ENCODE measurements at regions not wholly inside any gene's neighbourhood (a gene's known extent, or its start where the extent isn't known, plus 50 kb on each side); places are given as distances from the start of the nearest gene placed in this dataset.
"Not testable (repeated sequence)": the region's sequence is repeated elsewhere in the genome, so short reads cannot be mapped to it uniquely, and the experiment has no call there.

DNA sequence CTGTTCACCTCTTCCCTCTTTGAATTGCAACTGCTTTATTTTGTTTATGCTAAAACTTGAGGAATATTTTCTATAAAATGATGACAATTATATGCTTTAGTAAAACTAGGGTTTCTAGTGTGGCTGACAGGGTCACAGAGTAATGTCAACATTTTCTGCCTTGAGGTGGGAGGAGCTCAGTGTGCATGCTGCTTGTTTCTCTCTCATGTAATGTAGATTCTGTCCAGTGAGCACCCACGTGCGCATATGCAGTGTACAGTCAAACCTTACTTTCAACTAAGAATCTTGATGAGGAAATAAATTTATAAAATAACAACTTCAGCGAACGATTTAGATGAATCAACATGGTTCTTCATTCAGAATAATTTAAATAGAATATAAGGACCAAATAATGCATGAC, 603.9 kb downstream of the PCDH17 start:
- no peak for DNase-seq

DNA sequence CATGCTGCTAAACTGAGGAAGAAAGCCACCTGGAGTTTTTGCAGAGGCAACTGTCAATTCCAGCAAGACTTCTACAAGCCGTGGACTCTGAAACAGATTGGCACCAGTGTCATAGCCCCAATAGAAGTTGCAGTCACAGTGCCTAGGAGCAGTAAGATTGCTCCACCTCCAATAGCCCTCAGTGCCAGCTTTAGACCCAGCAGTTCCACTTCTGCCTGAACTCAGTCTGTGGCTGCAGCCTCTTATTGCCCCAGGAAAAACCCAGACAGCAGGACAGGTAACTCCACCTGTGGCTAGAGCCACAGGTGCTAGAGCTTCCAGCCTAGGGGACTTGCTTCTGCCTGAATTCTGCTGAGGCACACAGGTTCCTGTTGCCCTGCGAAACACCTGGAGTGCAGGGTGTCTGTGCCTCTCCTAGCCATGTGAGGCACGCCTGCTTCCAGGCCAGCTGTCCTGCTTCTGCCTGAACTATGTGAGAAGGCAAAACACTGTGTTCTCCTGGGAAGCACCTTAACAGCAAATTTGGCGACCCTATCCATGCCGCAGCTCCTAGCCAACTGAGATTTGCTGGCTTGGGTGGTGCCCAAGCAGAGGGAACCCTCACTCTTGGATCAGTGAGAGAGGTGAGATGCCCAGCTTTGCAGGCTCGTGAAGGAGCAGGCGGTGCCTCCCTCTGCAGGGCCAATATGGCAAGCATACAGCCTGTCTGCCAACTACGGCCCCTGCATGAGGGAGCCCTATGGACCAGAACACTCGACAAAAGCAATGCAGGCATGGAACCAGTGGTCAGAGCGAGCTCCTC, 607.6 kb downstream of the PCDH17 start:
- no peak for DNase-seq

DNA sequence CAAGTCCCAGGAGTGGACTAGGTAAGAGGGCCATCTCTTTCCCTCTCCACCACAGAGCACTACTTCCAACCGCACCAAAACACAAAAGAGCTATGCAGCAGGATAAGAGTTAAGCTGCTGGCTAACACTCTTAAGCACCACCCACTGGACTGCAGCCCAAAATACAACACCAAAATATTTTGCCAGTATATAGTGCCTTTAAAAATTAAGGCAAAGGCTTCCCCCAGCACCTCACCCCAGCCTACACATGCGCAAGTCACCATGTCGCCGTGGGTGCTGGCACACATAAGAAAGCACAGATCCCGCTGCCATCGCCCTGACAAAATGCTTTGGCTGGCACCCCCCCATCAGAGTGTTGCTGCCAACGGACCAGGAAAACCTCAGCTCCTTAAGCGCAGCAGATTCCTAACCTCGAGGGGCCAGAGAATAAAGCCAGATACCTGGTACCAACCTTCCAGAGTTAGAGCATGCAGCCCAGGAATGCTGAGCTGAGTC, 608.3 kb downstream of the PCDH17 start:
- no peak for DNase-seq

DNA sequence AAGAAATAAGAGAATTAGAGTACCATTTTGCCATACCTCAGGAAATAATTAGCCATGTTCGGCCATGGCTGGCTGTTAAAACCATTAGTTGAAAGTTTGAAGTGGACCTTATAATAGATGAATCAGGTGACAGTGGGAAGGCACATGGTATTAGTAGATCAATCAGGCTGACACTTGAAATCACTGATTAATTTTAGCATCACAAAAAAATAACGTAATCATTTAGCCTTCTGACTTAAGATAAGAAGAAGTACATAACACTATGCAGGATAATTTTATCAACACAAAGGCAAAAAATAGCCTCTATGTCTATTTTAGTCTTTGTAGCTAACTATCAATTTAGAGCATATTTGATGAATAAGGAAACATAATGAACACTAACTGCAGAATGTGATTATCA, 615.5 kb downstream of the PCDH17 start:
- DNase-seq: no peak

DNA sequence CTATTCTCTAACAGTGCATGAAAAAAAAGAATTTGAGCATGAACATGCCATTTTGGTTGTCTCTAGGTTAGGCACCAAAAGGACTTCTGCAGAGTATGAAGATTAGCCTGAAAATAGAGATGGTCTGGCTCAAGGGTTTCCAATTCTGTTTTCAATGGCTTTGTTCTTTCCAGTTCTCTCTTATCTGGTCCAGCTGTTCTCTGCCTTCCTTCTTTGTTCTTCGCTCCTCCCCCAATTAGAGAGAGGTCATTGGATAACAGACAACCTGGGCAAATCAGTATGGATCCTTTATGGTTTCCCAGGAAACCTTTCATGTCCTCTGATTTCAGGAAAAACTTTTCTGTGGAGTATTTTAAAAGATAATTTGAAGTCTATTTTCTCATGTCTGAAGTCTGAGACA, 623.4 kb downstream of the PCDH17 start:
- DNase-seq: no peak

DNA sequence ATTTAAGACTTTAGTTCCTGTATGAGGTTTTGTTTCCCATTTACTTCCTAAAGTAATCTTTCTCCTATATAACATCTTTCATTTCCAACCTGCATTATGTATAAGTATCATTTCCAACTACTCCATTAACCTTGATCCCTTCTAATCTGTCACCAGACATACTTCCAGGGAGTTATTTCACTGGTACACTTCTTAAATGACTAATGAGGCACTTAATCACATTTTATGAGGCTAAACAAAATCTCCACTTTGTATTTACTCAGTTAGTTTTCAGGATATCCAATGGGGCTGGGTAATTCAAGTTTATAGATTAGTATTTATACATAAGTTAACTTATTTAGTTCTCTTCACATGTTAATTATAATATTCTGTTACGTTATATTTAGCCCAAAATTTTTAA, 634.7 kb downstream of the PCDH17 start:
- DNase-seq: no peak

DNA sequence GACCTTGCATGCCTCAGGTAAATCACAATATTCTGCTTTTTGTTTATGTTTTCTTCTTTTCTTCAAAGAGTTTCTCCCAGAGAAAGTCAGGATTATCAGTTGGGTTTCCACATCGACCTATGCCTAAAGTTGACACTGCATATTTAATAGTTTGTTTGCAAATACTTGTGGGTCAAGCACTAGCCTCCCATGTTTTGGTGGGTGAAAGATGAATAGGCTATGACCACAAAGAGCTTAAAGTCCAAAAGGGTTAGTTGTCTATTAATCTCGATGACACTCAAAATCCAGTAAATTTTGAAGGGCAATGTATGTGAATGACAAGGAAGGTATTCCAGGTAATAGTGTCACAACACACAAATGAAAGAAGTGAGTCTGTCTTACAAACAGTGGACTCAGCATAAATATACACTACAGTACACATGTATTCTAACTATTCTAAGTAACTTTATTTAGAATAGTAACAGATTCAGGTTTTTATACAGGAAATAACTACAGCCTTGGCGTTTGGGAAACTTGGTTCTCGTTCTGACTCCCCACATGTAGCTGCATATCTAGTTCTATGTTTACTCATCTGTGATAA, 667.1 kb downstream of the PCDH17 start:
- no peak for DNase-seq

DNA sequence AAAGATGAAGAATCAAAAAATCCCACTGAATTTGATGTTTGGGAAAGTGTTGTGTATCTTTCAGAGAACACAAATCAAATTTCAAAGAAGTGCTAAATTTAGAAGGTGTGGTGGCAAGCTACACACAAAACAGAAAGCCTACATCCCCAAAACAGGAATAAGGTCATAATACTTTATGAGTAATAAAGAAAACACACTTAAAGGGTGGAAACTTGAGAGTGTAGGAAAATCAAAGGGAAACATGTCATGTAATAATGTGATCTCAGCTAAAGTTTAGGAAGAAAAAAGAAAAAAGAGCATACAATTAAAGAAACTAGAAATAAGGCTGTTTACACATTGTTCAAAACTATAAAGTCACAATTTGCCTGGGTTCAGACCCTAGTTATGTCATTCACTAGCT, 668.7 kb downstream of the PCDH17 start:
- DNase-seq: no peak

DNA sequence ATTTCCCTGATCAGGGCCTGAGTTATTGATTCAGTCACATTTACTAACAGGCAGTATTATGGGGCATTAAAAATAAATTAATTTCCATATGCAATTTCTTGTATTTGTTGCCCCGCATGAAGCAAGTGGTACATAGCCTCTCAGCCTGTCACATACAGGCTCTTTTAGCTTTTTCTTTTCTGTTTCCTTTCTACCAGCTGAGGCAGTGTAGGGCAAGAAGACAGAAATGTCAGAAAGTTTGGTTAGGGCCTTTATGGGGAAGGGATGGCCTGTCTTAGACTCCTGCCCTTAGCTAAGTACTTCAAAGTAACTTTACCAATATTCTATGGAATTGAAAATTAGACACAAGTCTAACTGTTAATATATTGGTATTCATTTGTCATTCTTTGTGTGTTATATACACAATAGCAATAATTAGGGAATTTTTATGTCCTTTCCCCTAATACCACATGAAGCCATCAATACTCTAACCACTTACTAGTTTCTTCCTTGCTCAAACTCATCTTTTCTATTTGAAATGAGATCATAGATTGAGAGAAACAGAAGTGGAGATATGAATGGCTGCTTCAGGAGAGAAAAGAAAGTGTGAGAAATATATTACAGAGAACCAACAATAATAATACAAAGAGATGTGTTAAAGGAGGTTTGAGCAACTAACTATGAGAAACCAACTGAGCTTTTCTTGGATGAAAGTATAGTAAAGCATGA, 669.6 kb downstream of the PCDH17 start:
- no peak for DNase-seq

DNA sequence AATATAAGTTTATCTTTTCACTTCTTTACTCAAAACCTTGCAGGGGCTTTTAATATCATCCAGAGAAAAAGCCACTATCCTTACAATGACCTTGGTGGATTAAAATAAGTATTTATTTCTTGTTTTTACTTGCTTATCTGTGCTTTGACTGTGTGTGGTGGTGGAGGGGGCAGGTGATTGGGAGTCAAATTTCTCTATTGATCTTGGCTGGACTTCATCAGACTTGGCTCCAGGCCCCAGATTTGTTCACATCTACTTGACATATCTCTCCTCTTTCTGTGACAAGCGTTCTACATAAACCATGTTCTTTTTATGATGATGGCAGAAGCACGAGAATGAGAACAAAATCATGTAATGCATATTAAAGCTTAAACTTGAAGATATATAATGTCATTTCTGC, 670.8 kb downstream of the PCDH17 start:
- no peak for DNase-seq

DNA sequence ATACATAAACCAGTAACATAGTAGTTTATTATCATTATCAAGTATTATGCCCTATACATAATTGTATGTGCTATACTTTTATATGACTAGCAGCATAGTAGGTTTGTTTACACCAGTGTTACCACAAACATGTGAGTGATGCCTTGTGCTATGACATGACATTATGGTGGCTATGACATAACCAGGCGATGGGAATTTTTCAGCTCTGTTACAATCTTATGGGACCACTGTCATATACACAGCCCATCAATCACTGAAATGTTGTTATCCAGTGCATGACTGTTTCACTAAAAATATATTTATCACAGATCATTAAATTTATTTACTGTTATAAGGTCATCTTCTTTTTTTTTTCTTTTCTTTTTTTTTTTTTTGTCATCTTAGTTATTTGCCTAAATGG, 674.5 kb downstream of the PCDH17 start:
- no peak for DNase-seq

DNA sequence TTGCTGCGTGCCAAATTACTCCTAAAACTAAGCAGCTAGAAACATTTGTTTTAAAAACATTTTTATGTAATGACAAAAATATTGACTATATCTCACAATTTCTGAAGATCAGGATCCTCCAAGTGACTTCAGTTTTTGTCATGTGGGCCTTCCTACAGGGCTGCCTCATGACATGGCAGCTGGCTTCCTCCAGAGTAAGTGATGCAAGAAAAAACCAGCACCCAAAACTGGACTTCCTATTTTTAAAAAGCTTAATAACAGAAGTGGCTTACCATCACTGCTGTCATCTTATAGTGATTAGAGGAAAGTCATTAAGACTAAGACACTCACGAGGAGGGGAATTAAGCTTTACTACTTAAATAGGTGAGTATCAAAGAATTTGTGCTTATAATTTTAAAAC, 681.7 kb downstream of the PCDH17 start:
- DNase-seq: no peak

DNA sequence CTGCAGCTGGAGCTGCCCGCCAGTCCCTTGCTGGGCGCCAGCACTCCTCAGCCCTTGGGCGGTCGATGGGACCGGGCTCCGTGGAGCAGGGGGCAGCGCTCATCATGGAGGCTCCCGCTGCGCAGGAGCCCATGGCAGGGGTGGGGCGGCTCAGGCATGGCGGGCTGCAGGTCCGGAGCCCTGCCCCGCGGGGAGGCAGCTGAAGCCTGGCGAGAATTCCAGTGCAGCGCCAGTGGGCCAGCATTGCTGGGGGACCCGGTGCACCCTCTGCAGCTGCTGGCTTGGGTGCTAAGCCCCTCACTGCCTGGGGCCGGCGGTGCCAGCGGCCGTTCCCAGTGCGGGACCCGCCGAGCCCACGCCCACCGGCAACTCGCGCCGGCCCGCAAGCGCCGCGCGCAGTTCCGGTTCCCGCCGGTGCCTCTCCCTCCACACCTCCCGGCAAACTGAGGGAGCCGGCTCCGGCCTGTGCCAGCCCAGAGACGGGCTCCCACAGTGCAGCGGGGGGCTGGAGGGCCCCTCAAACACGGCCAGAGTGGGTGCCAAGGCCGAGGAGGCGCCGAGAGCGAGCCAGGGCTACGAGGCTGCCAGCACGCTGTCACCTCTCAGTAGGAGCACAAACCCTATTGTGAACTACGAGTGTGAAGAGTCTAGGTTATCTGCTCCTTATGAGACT, 687.1 kb downstream of the PCDH17 start:
- DNase-seq: no peak

DNA sequence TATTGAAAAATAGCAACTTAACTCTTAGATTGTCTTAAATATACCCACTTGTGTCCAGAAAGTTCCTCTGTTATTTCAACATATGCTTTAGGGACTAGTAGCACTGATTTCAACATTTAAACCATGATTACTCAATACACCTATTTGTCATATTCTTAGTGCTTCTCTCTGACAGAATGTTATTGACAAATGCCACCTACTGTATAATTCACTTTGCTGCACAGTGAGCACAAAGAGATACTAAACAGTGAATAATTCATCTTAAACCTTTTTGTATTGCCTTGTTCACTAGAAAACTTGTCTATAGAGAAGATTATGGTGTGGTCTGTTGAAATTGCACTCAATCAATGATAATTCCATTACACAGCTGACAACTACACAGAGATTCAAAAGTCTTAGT, 692.6 kb downstream of the PCDH17 start:
- no peak for DNase-seq

DNA sequence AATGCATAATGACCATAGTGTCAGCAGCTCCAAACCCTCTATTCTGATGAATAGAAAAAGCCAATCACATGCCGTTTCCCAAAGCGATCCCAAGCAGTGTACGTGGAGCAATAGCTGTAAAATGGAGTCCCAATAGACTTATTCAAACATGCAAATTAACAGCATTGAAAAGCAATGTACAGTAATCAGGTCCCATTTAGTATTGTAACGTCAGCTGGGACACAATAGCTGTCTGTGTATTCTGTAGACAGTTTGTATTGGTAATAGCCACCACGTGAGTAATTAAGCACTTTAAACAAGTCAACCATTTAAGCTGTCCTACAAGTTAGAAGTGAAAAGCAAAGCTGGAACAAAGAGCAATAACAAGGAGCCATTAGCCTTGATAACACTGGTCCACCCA, 698.2 kb downstream of the PCDH17 start:
- DNase-seq: no peak

DNA sequence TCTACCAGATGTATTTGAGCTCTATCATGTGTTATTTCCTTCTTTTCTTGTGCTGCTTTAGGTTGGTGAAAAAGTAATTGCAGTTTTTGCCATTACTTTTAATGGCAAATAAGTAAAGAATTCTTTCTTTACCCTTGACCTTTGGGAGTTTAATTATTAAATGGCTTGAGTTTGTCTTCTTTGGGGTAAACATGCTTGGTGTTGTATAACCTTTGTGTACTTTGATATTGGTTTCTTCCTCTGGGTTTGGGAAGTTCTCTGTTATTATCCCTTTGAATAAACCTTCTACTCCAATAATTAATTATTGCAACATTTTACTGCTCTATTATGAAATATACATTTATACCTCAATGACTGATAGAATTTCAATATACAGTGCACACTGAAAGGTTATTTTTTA, 709.4 kb downstream of the PCDH17 start:
- DNase-seq: no peak

DNA sequence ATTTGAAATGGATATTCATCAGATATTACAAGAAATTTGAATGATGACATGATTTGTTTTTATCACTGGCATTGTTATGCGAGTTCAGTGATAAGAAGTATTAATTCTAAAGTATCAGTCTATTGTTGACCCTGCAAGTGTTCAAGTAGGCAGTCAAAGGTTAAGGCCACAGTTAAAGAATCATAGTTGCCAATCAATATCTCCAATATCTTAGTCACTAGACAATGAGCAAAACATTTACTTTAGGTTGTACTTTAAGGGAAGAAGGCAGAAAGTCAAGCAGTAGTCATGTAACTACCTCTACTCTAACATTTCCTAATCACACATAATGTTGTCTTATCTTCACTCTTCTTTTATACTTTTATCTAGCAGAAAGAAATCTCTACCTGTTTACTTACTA, 709.8 kb downstream of the PCDH17 start:
- no peak for DNase-seq

DNA sequence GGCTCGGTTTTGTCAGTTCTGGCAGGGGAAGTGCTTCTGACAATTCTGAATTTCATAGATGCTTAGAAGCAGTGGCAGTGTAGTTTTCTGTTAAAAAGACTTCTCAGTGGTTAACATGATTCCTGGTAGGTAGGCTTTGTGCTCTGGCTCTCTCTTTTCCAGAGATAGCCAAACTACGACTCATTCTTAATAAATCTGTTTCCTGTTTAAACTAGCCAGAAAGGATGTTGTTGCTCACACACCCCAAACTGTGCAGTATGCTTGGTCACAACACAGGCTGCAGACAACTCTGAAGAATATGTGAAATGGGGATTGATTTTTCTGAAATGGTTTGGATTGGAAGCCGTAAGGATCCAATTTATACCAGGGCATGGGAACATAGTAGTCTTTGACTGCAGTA, 711.5 kb downstream of the PCDH17 start:
- DNase-seq: no peak

DNA sequence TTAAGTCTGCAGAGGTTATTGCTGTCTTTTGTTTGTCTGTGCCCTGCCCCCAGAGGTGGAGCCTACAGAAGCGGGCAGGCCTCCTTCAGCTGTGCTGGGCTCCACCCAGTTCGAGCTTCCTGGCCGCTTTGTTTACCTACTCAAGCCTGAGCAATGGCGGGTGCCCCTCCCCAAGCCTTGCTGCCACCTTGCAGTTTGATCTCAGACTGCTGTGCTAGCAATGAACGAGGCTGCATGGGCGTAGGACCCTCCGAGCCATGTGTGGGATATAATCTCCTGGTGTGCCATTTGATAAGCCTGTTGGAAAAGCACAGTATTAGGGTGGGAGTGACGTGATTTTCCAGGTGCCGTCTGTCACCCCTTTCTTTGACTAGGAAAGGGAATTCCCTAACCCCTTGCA, 720.6 kb downstream of the PCDH17 start:
- DNase-seq: not testable (repeated sequence)

DNA sequence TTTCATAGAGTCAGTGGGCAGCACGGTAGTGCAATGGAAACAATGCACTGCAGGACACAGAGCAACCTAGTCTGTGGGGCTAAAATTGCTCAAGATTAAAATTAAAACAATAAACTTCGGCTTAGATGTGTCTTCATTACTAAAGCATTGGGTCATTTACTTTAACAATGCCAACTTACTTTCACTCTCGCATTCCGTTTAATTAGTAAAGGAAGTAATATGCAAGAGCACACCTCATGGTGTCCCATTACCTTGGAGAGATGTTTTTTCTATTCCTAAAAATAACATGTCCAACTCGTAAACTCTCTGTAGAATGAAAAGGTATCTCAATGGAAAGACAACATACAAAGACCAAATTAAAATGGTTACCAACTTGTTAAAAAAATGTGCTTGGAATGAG, 738.4 kb downstream of the PCDH17 start:
- DNase-seq: no peak

DNA sequence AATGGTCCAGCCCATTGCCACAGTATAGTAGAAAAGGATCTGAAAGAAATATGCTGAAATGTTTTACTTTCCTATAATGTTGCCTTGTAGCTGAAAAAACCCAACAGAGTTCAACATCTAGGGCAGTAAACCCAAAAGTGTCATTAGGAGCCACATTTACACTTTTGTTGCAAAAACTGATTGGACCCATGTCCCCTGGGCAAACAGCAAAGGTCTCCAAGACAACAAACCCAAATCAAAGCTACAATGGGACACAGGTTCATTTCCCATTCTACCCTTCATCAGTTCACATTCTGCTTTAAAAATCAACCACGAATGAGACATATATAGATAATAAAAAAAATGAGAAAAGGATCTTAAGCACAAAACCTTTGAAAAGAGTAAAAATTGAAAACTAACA, 744.8 kb downstream of the PCDH17 start:
- no peak for DNase-seq

DNA sequence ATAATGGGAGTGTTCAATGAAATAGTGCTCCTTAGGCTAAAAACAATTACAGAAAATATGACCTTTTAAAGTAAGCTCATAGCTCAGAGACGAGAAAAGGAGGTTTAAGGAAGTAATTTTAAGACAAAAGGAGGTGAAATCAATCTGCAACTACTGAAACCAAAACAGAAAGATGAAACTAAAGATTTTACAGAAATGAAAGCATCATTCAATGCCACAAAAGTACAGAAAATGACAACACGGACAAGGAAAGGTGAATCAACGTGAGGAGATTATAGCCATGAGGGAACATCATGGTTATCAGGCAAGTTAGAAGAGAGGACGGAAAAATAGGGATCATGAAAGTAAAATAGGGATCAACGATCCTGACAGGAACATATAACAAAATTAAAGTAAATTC, 745.2 kb downstream of the PCDH17 start:
- DNase-seq: no peak

DNA sequence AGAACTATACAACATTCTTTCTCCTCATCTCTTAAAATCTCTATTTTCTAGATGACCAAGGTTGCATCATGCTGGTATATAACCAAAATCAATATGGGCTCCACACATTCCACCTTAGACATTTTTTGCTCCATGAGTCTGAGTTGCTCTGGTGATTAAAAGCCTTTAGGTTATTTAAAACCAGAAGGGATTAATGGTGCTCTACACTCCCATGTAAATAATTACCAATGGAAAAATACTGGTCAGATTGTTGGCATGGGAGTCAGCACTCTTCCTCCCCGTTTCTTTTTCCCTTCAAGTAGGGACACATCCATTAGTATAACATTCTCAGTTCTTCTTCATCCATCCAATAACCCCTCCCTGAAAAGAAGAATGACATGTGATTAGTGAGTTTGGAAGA, 747.7 kb downstream of the PCDH17 start:
- no peak for DNase-seq

DNA sequence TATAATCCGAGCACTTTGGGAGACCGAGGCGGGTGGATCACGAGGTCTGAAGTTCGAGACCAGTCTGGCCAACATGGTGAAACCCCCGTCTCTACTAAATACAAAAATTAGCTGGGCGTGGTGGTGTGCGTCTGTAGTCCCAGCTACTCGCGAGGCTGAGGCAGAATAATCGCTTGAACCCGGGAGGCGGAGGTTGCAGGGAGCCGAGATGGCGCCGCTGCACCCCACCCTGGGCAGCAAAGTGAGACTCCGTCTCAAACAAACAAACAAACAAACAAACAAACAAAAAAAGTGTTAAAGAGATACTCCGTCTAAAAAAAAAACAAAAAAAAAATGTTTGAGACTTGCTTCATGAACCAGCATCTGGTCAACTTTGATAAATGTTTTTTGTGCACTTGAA, 753.8 kb downstream of the PCDH17 start:
- DNase-seq: not testable (repeated sequence)
